ENCODE measurements at regions not wholly inside any gene's neighbourhood (a gene's known extent, or its start where the extent isn't known, plus 50 kb on each side); places are given as distances from the start of the nearest gene placed in this dataset.

GRCh38 chr7:96484845-96485244, 162.9 kb upstream of the SLC25A13 start:
- DNase-seq (ENCODE audit: low read depth in 2 of 2): no peak

- no peak for DNase-seq (ENCODE audit: low read depth in 2 of 2)
Measured at GRCh38 chr7:96484091-96484490, 162.2 kb upstream of the SLC25A13 start.

- no peak for DNase-seq (ENCODE audit: low read depth in 2 of 2)
Measured at GRCh38 chr7:96481796-96482195, 159.9 kb upstream of the SLC25A13 start.

- no peak for DNase-seq (ENCODE audit: low read depth in 2 of 2)
Measured at GRCh38 chr7:96479015-96479645, 157.2 kb upstream of the SLC25A13 start.

DNA sequence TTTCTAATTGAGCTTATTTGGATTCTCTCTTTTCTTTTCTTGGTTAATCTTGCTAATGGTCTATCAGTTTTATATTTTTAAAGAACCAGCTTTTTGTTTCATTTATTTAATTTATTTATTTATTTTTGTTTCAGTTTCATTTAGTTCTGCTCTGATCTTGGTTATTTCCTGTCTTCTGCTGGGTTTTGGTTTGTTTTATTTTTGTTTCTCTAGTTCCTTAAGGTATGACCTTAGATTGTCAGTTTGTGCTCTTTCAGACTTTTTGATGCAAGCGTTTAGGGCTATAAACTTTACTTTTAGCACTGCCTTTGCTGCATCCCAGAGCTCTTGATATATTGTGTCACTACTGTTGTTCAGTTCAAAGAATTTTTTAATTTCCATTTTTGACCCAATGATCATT, 149.7 kb upstream of the SLC25A13 start:
- no peak for DNase-seq (ENCODE audit: low read depth in 2 of 2)

DNA sequence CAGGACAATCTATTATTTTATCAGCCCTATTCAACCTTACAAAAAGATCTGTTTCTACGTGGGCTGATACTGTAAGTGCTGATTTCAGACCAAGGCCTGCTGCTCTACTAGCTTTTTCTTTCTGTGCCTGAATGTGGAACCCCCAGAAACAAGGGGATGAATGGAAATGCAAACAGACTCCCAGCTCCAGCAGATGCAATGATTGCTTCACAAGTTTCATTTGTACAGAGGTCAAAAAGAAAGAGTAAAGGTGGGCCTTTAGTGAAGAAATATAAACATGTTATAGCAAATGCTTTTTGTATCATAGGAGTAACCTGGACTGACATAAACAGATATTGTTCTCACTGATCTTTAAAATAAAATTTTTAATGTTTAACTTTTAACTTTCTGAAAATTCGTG, 130.2 kb upstream of the SLC25A13 start:
- DNase-seq (ENCODE audit: low read depth in 2 of 2): no peak

DNA sequence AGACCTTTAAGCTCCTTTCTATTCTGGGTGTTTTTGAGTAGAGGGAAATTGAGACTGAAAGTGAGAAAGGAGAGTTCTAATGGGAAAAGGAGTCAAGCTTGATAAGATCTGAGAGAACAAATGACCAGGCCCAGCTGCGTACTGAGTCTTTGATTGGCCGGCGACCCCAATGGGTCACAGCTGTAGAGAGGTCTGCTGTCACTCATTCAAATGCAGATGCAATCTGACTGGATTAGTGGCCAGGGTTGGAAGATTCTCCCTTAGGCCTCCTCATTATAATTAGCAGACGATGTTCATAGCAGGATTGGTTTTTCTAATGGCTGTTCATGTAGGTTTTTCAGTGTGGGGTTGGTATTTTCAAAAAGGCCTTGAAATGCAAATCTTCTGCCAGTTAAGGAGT, 127.2 kb upstream of the SLC25A13 start:
- DNase-seq (ENCODE audit: low read depth in 2 of 2): no peak

DNA sequence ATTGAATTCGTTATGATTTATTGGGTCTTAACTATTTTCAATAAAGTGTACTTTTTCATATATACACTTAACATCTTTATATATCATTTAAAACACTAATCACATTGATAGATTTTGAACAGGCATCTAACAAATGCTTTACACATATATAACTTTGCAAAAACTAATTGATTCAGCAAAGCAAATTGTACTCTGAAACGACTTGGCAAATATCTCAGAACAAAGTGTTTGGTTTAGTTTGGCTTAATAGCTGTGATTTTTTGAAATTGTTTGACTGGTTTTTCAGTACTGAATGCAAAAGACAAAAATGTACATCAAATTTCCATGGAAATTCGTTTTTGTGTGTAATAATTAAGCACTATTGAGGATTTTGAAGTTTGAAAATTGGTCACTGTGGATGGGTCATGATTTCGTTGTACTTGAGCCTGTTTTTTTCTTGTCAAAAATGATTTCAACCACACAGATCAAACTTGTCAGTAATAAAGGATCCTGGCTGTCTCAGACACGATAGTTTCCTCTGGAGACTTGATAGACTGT, 125.3 kb upstream of the SLC25A13 start:
- no peak for DNase-seq (ENCODE audit: low read depth in 2 of 2)

DNA sequence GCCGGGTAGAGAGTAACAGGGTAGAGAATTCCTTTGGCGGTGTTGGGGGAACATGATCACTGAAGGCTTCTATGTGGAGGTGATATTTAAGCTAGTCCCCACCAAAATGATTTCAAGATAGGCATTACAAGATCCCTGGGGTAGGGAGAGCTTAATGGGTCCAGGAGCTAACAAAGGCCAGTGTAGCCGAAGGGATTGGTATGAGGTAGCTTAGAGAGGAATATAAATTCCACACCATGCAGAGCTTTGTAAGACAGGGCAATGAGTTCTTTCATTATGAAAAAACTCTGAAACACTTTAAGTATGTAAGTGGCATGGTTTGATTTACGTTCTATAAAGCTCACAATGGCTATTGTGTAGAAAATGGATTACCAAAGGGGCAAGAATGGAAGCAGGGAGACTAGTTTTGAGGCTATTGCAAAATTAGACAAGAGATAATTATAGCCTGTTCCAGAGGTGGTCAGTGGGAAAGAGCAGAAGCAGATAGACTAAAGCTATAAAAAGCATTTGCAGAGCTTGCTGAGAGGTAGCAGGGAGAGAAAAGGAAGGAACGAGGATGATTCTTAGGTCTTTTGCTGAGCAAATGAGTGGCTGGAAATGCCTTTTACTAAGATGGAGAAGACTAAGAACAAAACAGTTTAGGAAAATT, 119.7 kb upstream of the SLC25A13 start:
- DNase-seq (ENCODE audit: low read depth in 2 of 2): no peak

DNA sequence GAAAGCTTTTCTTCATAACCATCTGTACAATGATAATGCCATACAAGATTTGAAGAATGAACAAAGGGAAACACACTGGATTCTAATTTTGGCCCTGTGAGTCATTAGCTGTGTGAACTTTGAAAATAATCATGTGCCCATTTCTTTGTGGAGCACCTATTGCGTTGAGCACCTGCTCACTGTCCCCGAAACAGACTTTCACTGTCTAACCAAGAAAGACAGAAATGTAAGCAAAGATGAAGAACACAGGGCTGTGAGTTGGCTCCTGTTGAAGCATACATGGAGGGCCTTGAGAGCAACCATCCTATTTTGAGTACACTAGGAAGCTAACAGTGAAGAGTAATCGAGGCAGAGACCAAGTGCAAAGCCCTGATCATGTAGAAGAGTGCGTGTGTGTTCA, 118.4 kb upstream of the SLC25A13 start:
- DNase-seq (ENCODE audit: low read depth in 2 of 2): no peak

DNA sequence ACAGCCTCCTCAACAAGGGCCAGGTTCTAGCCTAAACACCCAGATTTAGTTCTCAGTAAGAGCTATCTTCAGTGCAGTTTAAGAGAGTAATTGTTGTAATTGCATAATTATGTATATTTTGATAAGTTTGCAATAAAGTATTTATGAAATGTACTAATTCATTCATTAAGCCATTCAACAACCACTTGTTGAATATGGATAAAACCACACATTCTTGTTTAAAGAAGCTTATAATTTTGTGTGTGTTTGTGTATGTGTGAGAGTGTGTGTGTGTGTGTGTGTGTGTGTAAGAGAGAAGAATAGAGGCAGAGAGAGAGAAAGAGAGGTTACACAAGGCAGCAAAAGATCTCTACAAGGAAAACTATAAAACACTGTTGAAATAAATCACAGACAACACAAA, 115.0 kb upstream of the SLC25A13 start:
- DNase-seq (ENCODE audit: low read depth in 2 of 2): no peak

DNA sequence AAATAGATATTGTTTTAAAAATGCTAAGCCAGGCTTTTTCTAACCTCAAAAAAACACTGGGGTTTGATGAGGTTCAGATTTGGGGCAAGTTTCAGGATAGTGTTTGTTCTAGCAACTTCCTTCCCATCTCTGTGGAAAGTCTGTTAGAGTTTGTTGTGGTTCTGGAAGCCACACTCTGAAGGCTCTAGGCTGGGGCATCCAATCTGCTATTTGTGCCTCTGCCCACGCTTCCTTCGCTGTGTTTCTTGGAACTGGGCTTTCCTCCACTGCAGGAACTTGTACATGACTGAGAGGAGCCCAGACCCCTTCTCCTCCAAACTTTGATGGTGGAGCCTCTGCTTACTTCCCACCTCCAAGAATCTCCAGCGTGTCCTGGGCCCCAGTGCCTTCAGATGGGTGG, 108.5 kb upstream of the SLC25A13 start:
- no peak for DNase-seq (ENCODE audit: low read depth in 2 of 2)

DNA sequence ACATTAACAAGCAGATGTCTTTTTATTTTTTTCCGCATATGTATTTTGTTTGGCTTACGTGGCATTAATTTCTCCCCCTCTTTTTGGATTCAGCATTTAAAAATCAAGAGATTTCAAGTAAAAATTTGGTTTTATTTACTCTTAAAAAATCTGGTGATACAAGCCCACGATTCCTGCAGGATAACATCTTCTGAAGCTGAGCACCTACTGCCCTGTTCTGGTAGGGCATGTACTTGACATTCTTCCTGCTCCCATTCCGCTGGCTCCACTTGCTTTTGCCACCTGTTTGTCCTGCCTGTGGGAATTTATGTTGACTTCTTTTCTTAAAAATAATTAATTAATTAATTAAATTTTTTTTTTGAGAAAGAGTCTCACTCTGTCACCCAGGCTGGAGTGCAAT, 105.2 kb upstream of the SLC25A13 start:
- no peak for DNase-seq (ENCODE audit: low read depth in 2 of 2)

DNA sequence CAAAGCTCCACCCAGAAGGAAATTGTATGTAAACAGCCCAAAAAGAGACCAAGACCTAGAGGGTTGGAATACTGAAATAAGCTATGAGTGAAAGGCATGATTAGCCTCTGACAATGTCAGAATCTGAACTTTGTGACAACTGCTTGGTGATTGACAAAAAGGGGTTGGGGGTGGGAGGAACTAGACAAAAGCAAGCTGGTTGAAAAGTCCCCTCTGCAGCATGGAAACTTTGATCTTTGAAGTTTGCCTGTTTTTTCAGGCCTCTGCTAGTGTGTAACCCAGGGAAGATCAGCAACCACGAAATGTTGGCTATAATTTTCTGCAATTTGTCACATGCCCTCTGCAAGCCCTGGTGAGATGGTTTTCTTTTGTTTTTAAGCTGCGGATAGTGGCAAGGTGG, 104.8 kb upstream of the SLC25A13 start:
- no peak for DNase-seq (ENCODE audit: low read depth in 2 of 2)

DNA sequence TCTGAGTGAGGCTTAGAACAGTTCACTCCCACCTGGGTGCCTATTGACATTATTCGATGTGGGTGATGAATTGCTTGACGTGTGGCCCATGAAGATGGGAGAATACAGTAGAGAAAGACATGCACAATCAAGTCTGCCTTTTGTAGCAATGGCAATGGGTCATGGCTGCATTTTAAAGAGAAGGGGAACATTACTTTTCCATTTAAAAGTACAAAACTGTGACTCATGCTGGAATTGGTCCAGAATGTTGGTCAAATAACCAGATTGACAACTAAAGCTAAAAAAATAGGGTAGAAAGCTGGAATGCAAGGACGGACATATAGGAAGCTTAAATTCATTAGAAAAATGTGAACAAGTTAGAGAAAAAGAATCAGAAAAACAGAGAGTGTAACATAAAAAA, 104.1 kb upstream of the SLC25A13 start:
- no peak for DNase-seq (ENCODE audit: low read depth in 2 of 2)

GRCh38 chr7:96424411-96424810, 102.5 kb upstream of the SLC25A13 start:
- DNase-seq (ENCODE audit: low read depth in 2 of 2): no peak

- no peak for DNase-seq (ENCODE audit: low read depth in 2 of 2)
Measured at GRCh38 chr7:96422388-96422787, 100.5 kb upstream of the SLC25A13 start.

- no peak for DNase-seq (ENCODE audit: low read depth in 2 of 2)
Measured at GRCh38 chr7:96418581-96418980, 96.7 kb upstream of the SLC25A13 start.

- DNase-seq (ENCODE audit: low read depth in 2 of 2): no peak
Measured at GRCh38 chr7:96417784-96418183, 95.9 kb upstream of the SLC25A13 start.

DNA sequence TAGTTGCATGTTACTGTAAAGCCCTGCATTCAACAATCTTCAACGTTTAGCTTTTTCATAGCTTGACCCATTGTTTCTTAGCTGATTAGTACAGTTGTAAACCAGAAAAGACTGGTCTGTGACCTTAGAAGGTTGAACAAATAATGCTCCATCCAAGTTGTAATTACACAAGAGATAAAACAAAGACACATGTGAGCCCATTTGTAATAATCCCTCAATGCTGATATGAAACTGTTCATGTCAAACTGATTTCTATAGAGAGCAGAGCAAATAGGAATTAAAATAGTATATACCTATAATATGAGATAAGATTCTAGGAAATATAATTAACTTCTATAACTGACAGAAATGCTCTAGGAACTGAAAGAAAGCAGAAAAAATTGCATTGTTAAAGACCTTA, 94.7 kb upstream of the SLC25A13 start:
- no peak for DNase-seq (ENCODE audit: low read depth in 2 of 2)

DNA sequence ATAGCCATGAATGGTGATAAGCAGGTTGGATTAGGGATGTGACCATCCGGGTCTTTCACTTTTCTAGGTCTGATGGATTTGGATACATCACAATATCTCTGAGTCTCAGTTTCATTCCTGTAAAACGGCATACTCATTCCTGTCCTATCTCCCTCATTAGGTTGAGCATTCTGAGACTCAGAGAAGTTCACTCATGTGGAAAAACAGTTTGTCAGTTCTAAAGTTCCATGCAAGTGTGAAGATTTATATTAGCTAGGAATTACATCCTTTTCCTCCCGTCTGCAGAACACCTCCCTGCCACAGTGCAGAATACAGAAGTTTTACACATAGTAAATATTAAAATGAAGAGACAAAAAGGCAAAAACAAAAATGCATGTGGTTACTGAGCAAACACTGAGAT, 94.2 kb upstream of the SLC25A13 start:
- DNase-seq (ENCODE audit: low read depth in 2 of 2): no peak

- DNase-seq (ENCODE audit: low read depth in 2 of 2): no peak
Measured at GRCh38 chr7:96415293-96415940, 93.5 kb upstream of the SLC25A13 start.

- DNase-seq (ENCODE audit: low read depth in 2 of 2): peak in 1 of 2 donors; percentile 22
Measured at GRCh38 chr7:96414931-96415292, 93.0 kb upstream of the SLC25A13 start.

Measured in stimulated activated CD4-positive, alpha-beta T cell treated with anti-CD3 and anti-CD28 coated beads, Interleukin-15, amount 100 ng/mL, for 48 hours (primary cell).